Tibial nerve (tissue), 4 donors: ENCODE measurements at regions not wholly inside any gene's neighbourhood (a gene's known extent, or its start where the extent isn't known, plus 50 kb on each side); places are given as distances from the start of the nearest gene placed in this dataset.

Experiments
- CTCF ChIP-seq, 5 experiments: fragments of 200-600 bp in 3 of 5; fragments of 450-650 bp in 2 of 5; sonication (generic) in 3 of 5; IDR thresholded peaks; one replicate each; pipeline ENCODE4 v1.5.1; 2016 to 2019; ENCODE audit warnings: antibody characterized with exemption in 5 of 5, mild to moderate bottlenecking in 3 of 5, moderate library complexity in 2 of 5
- EP300 ChIP-seq, 2 donors: sonication (generic); formaldehyde crosslinking; IDR thresholded peaks; one replicate each; pipeline ENCODE4 v1.6.1; 2017; ENCODE audit warnings: antibody characterized with exemption in 2 of 2, mild to moderate bottlenecking in 1 of 2
- POLR2A ChIP-seq, 2 donors: fragments of 450-650 bp; IDR thresholded peaks; one replicate each; pipeline ENCODE4 v1.6.1; 2017; ENCODE audit warnings: antibody characterized with exemption in 2 of 2, mild to moderate bottlenecking in 2 of 2, moderate library complexity in 2 of 2

- TF ChIP-seq CTCF (IDR thresholded peaks at IDR 0.05) (no peak), POLR2A (IDR thresholded peaks at IDR 0.05) (no peak), EP300 (IDR thresholded peaks at IDR 0.05) (no peak)
These were observed 389.3 kb downstream of the OMA1 start for GRCh38 chr1:58157256-58157655.
